ENCODE measurements at regions not wholly inside any gene's neighbourhood (a gene's known extent, or its start where the extent isn't known, plus 50 kb on each side); places are given as distances from the start of the nearest gene placed in this dataset.

GRCh38 chr4:74682567-74683359, 111.6 kb downstream of the BTC start:
- peak; percentile 94 for DNase-seq (ENCODE audit: low read depth)

DNA sequence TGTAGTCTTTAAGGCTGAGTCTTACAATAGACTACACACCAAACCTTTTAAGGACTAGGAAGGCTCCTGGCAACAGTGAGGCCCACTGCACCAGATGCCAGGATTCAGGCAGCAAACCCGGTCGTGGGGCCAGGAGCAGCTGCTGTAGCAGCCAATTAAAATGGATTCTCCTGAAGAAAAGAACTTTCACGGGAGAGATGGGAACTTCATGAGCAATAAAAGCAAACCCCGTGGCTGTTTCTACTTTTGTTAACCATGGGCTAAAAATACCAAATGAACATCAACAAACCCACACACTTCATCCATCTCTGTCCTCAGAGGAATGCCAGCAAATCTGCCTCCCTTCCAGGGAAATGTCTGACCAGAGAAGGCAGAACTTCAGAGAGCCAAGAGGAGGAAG, 101.4 kb downstream of the BTC start:
- peak; percentile 25 for DNase-seq (ENCODE audit: low read depth)

Measured in myocyte (in vitro differentiated cells).